Adrenal gland (tissue), 5 donors: ENCODE measurements at regions not wholly inside any gene's neighbourhood (a gene's known extent, or its start where the extent isn't known, plus 50 kb on each side); places are given as distances from the start of the nearest gene placed in this dataset.

Source experiments
- CTCF ChIP-seq, 6 experiments: fragments of 450-650 bp in 4 of 6; fragments of 200-600 bp in 2 of 6; sonication (generic) in 1 of 6; IDR thresholded peaks; 1 replicate in 5 of 6; 2 replicates in 1 of 6; pipeline versions ENCODE4 v1.5.1 to v1.8.0; 2016 to 2021; ENCODE audit warnings: antibody characterized with exemption in 6 of 6, mild to moderate bottlenecking in 2 of 6, moderate library complexity in 1 of 6
- POLR2A ChIP-seq, 2 donors: fragments of 450-650 bp; IDR thresholded peaks; one replicate each; pipeline ENCODE4 v1.6.1; 2017; ENCODE audit warnings: antibody characterized with exemption in 2 of 2, mild to moderate bottlenecking in 2 of 2, moderate library complexity in 1 of 2
- donor health status: DM: no; HTN: no; CAD: no.

GRCh38 chr16:66170989-66171388 lies 195.5 kb upstream of the CDH5 start:
- TF ChIP-seq CTCF (IDR thresholded peaks at IDR 0.05) (no peak), POLR2A (IDR thresholded peaks at IDR 0.05) (no peak)
